Caco-2 (cell line): ENCODE measurements at regions not wholly inside any gene's neighbourhood (a gene's known extent, or its start where the extent isn't known, plus 50 kb on each side); places are given as distances from the start of the nearest gene placed in this dataset.

Experiments used
- BruUV-seq: library from RNA; stranded (reverse); fragments of 400-500 nt; replicated peaks from 2 replicates; lab custom pipeline; 2021; lab: Mats Ljungman, UMichigan
- CTCF ChIA-PET: fragments of 300-600 bp; sonication (Branson Sonifier 250); formaldehyde crosslinking; loops from one replicate; lab custom pipeline; 2022; ENCODE audit warnings: antibody characterized with exemption; lab: Charles Lee
- POLR2A ChIA-PET: fragments of 300-600 bp; sonication (Branson Sonifier 250); formaldehyde crosslinking; loops from one replicate; lab custom pipeline; 2022; ENCODE audit warnings: antibody characterized with exemption; lab: Charles Lee
- DNase-seq, 2 experiments: peaks; one replicate each; pipeline versions ENCODE4 v3.0.0 to v3.0.0-alpha.2; 2020 to 2022
- H3K27me3 ChIP-seq: replicated peaks from 2 replicates; pipeline ENCODE4 v1.6.0; 2011; ENCODE audit warnings: low read length; ENCODE audit not compliant: control insufficient read depth, insufficient read depth
- H3K36me3 ChIP-seq: 2 replicates; pipeline ENCODE4 v1.5.1; 2011; ENCODE audit warnings: low read length; ENCODE audit not compliant: control insufficient read depth, insufficient read depth
- H3K4me1 ChIP-seq: fragments of 250-450 bp; sonication (Bioruptor Pico); 2 replicates; pipeline ENCODE4 v1.5.1; 2020; ENCODE audit warnings: mild to moderate bottlenecking
- H3K4me3 ChIP-seq: 2 replicates; pipeline ENCODE4 v1.5.1; 2011; ENCODE audit warnings: low read depth, mild to moderate bottlenecking, control low read depth, low read length
- H3K9me3 ChIP-seq: fragments of 250-450 bp; sonication (Bioruptor Pico); 2 replicates; pipeline ENCODE4 v1.5.1; 2020; ENCODE audit warnings: mild to moderate bottlenecking, moderate library complexity
- H3K27ac Mint-ChIP-seq: one replicate; pipeline ENCODE4 v1.8.0; 2022; ENCODE audit warnings: mixed read lengths; ENCODE audit not compliant: unreplicated experiment
- H3K27me3 Mint-ChIP-seq: one replicate; pipeline ENCODE4 v1.8.0; 2022; ENCODE audit warnings: mixed read lengths; ENCODE audit not compliant: insufficient read depth, unreplicated experiment
- H3K36me3 Mint-ChIP-seq: one replicate; pipeline ENCODE4 v1.8.0; 2022; ENCODE audit warnings: mild to moderate bottlenecking, mixed read lengths; ENCODE audit not compliant: insufficient read depth, unreplicated experiment
- H3K4me1 Mint-ChIP-seq: one replicate; pipeline ENCODE4 v1.8.0; 2022; ENCODE audit warnings: low read depth, mixed read lengths; ENCODE audit not compliant: unreplicated experiment
- H3K4me3 Mint-ChIP-seq: one replicate; pipeline ENCODE4 v1.8.0; 2022; ENCODE audit warnings: mild to moderate bottlenecking, moderate library complexity, mixed read lengths; ENCODE audit not compliant: unreplicated experiment
- H3K9me3 Mint-ChIP-seq: one replicate; pipeline ENCODE4 v1.8.0; 2022; ENCODE audit warnings: mixed read lengths; ENCODE audit not compliant: unreplicated experiment
- CTCF ChIP-seq, 2 experiments: fragments of 200-600 bp in 1 of 2; IDR thresholded peaks; 1 replicate in 1 of 2; 2 replicates in 1 of 2; pipeline versions ENCODE4 v1.5.1 to v1.8.0; 2011 to 2022; ENCODE audit warnings: antibody characterized with exemption in 1 of 2, control low read depth in 1 of 2, inconsistent platforms in 1 of 2, low read depth in 1 of 2, low read length in 1 of 2, mild to moderate bottlenecking in 1 of 2, moderate library complexity in 1 of 2; ENCODE audit not compliant: insufficient read depth in 1 of 2, severe bottlenecking in 1 of 2, unreplicated experiment in 1 of 2
- intact Hi-C: fragments of 100-400 bp; cut with micrococcal nuclease; formaldehyde crosslinking; loops from one replicate; pipeline ENCODE4 v1.10.0; 2022; ENCODE audit not compliant: unreplicated experiment

GRCh38 chr2:43005975-43006833 lies 213.8 kb upstream of the HAAO start:
- H3K36me3 ChIP-seq: peaks cover 2% of the 10 kb centered on the region; the same call in 1 of the 2 replicates
- Mint-ChIP-seq H3K9me3 (no peaks in the 10 kb centered on the region), H3K4me3 (peak overlapping the region; percentile 14), H3K4me1 (peaks cover 43% of the 10 kb centered on the region), H3K27me3 (no peaks in the 10 kb centered on the region), H3K27ac (peak overlapping the region; percentile 84), H3K36me3 (peaks cover 7% of the 10 kb centered on the region)
- H3K4me3 ChIP-seq: no peak overlapping the region
- DNase-seq: peak in 1 of 2 experiments; percentile 25
- intact Hi-C loops: loop anchor here (1.0 to 2.0 kb wide), 2 partner anchors 13 to 27 kb away; no protein-coding TSS in a partner anchor
- H3K9me3 ChIP-seq: no peaks in the 10 kb centered on the region
- no peaks in the 10 kb centered on the region for H3K27me3 ChIP-seq
- TSS peak; percentile 82 for BruUV-seq
- peaks cover 47% of the 10 kb centered on the region for H3K4me1 ChIP-seq
- POLR2A ChIA-PET: interaction anchor here (1.0 to 1.8 kb wide), 2 partner anchors 11 to 27 kb away, joined by 3 to 7 read pairs; no protein-coding TSS in a partner anchor
- CTCF ChIA-PET: interaction anchor here (0.9 to 1.6 kb wide), 2 partner anchors 18 to 19 kb away, joined by 3 to 5 read pairs; no protein-coding TSS in a partner anchor
- TF ChIP-seq CTCF (IDR thresholded peaks at IDR 0.05; ENCODE audit: insufficient read depth in 1 of 2, low read depth in 1 of 2, low read length in 1 of 2, severe bottlenecking in 1 of 2, unreplicated experiment in 1 of 2): no peak

- Mint-ChIP-seq H3K36me3 (peaks cover 7% of the 10 kb centered on the region), H3K4me1 (peaks cover 40% of the 10 kb centered on the region), H3K27ac (peak overlapping the region; percentile 84), H3K4me3 (peak overlapping the region; percentile 14), H3K27me3 (no peaks in the 10 kb centered on the region), H3K9me3 (no peaks in the 10 kb centered on the region)
- ChIA-PET POLR2A (interaction anchor here (0.5 to 1.8 kb wide), 3 partner anchors 12 to 26 kb away, joined by 3 to 7 read pairs (median 3); no protein-coding TSS in a partner anchor), CTCF (interaction anchor here (0.6 to 1.6 kb wide), 7 partner anchors 18 to 224 kb away, joined by 3 to 5 read pairs (median 3); no protein-coding TSS in a partner anchor)
- intact Hi-C loops: loop anchor here (1.0 to 2.0 kb wide), 2 partner anchors 13 to 26 kb away; no protein-coding TSS in a partner anchor
- no peaks in the 10 kb centered on the region for H3K9me3 ChIP-seq
- peaks cover 43% of the 10 kb centered on the region for H3K4me1 ChIP-seq
- TF ChIP-seq CTCF (IDR thresholded peaks at IDR 0.05; ENCODE audit: insufficient read depth in 1 of 2, low read depth in 1 of 2, low read length in 1 of 2, severe bottlenecking in 1 of 2, unreplicated experiment in 1 of 2): no peak
- H3K27me3 ChIP-seq: no peaks in the 10 kb centered on the region
- BruUV-seq: no TSS peak
- H3K4me3 ChIP-seq: peak overlapping the region; percentile 15; the same call in 1 of the 2 replicates
- H3K36me3 ChIP-seq: peaks cover 2% of the 10 kb centered on the region; the same call in 1 of the 2 replicates
- DNase-seq: peak; percentile 75 to 93
Measured at GRCh38 chr2:43005245-43005974, 213.0 kb upstream of the HAAO start.
